ENCODE measurements at regions not wholly inside any gene's neighbourhood (a gene's known extent, or its start where the extent isn't known, plus 50 kb on each side); places are given as distances from the start of the nearest gene placed in this dataset.

GRCh38 chr9:79104951-79105350 lies 466.8 kb upstream of the TLE4 start:
- TF ChIP-seq, protein P1, sequence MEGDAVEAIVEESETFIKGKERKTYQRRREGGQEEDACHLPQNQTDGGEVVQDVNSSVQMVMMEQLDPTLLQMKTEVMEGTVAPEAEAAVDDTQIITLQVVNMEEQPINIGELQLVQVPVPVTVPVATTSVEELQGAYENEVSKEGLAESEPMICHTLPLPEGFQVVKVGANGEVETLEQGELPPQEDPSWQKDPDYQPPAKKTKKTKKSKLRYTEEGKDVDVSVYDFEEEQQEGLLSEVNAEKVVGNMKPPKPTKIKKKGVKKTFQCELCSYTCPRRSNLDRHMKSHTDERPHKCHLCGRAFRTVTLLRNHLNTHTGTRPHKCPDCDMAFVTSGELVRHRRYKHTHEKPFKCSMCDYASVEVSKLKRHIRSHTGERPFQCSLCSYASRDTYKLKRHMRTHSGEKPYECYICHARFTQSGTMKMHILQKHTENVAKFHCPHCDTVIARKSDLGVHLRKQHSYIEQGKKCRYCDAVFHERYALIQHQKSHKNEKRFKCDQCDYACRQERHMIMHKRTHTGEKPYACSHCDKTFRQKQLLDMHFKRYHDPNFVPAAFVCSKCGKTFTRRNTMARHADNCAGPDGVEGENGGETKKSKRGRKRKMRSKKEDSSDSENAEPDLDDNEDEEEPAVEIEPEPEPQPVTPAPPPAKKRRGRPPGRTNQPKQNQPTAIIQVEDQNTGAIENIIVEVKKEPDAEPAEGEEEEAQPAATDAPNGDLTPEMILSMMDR (IDR thresholded peaks at IDR 0.05) = no peak
- TF ChIP-seq POLR2A (IDR thresholded peaks at IDR 0.05) (no peak), EP300 (IDR thresholded peaks at IDR 0.05) (no peak)
